ENCODE measurements at regions not wholly inside any gene's neighbourhood (a gene's known extent, or its start where the extent isn't known, plus 50 kb on each side); places are given as distances from the start of the nearest gene placed in this dataset.

- no peak for DNase-seq (ENCODE audit: low read depth in 2 of 2)
Measured at GRCh38 chr2:80711915-80712314, 407.4 kb upstream of the LRRTM1 start.

- no peak for DNase-seq (ENCODE audit: low read depth in 2 of 2)
Measured at GRCh38 chr2:80706951-80707350, 402.4 kb upstream of the LRRTM1 start.

GRCh38 chr2:80706541-80706940, 402.0 kb upstream of the LRRTM1 start:
- DNase-seq (ENCODE audit: low read depth in 2 of 2) = no peak

GRCh38 chr2:80703532-80703931, 399.0 kb upstream of the LRRTM1 start:
- DNase-seq (ENCODE audit: low read depth in 2 of 2) = no peak

GRCh38 chr2:80700961-80701360, 396.4 kb upstream of the LRRTM1 start:
- DNase-seq (ENCODE audit: low read depth in 2 of 2) = no peak
